Vagina (tissue), 2 donors: ENCODE measurements at regions not wholly inside any gene's neighbourhood (a gene's known extent, or its start where the extent isn't known, plus 50 kb on each side); places are given as distances from the start of the nearest gene placed in this dataset.

Experiments
- CTCF ChIP-seq, 3 experiments: fragments of 450-650 bp in 2 of 3; fragments of 200-600 bp in 1 of 3; sonication (generic) in 1 of 3; IDR thresholded peaks; one replicate each; pipeline ENCODE4 v1.5.1; 2017 to 2019; ENCODE audit warnings: antibody characterized with exemption in 3 of 3, mild to moderate bottlenecking in 2 of 3, moderate library complexity in 2 of 3
- POLR2A ChIP-seq, 2 donors: fragments of 450-650 bp; IDR thresholded peaks; one replicate each; pipeline ENCODE4 v1.6.1; 2017; ENCODE audit warnings: antibody characterized with exemption in 2 of 2, mild to moderate bottlenecking in 2 of 2, moderate library complexity in 2 of 2
- POLR2AphosphoS5 ChIP-seq, 2 donors: sonication (generic); formaldehyde crosslinking; IDR thresholded peaks; one replicate each; pipeline ENCODE4 v1.9.0; 2017; ENCODE audit warnings: antibody characterized with exemption in 2 of 2, mild to moderate bottlenecking in 2 of 2, low read depth in 1 of 2; ENCODE audit not compliant: insufficient read depth in 1 of 2

GRCh38 chr5:13581914-13582313 is 362.6 kb downstream of the DNAH5 start:
- TF ChIP-seq POLR2A (IDR thresholded peaks at IDR 0.05) (no peak), CTCF (IDR thresholded peaks at IDR 0.05) (no peak), POLR2AphosphoS5 (IDR thresholded peaks at IDR 0.05; ENCODE audit: insufficient read depth in 1 of 2, low read depth in 1 of 2) (no peak)
